ENCODE measurements at regions not wholly inside any gene's neighbourhood (a gene's known extent, or its start where the extent isn't known, plus 50 kb on each side); places are given as distances from the start of the nearest gene placed in this dataset.
"Not testable (repeated sequence)": the region's sequence is repeated elsewhere in the genome, so short reads cannot be mapped to it uniquely, and the experiment has no call there.

GRCh38 chr3:20700714-20701113 lies 514.7 kb upstream of the SGO1 start:
- DNase-seq = no peak

GRCh38 chr3:20698896-20699295 lies 512.9 kb upstream of the SGO1 start:
- no peak for DNase-seq

- DNase-seq = no peak
Measured at GRCh38 chr3:20696388-20697150, 510.6 kb upstream of the SGO1 start.

- DNase-seq = no peak
Measured at GRCh38 chr3:20692675-20693074, 506.7 kb upstream of the SGO1 start.

GRCh38 chr3:20683910-20684309 lies 497.9 kb upstream of the SGO1 start:
- DNase-seq = no peak

GRCh38 chr3:20682573-20682972 lies 496.6 kb upstream of the SGO1 start:
- DNase-seq = no peak

GRCh38 chr3:20680990-20681628 lies 495.1 kb upstream of the SGO1 start:
- no peak for DNase-seq

GRCh38 chr3:20673866-20674265 lies 487.9 kb upstream of the SGO1 start:
- DNase-seq = no peak

- no peak for DNase-seq
Measured at GRCh38 chr3:20669675-20670074, 483.7 kb upstream of the SGO1 start.

- no peak for DNase-seq
Measured at GRCh38 chr3:20669184-20669583, 483.2 kb upstream of the SGO1 start.

GRCh38 chr3:20668411-20668810 lies 482.4 kb upstream of the SGO1 start:
- DNase-seq = no peak

GRCh38 chr3:20666091-20666490 lies 480.1 kb upstream of the SGO1 start:
- DNase-seq = no peak

- DNase-seq = no peak
Measured at GRCh38 chr3:20658491-20658890, 472.5 kb upstream of the SGO1 start.

GRCh38 chr3:20657560-20657959 lies 471.6 kb upstream of the SGO1 start:
- DNase-seq = no peak

GRCh38 chr3:20652231-20652986 lies 466.4 kb upstream of the SGO1 start:
- DNase-seq = no peak

GRCh38 chr3:20648921-20649381 lies 462.9 kb upstream of the SGO1 start:
- DNase-seq = no peak

- DNase-seq = no peak
Measured at GRCh38 chr3:20648294-20648693, 462.3 kb upstream of the SGO1 start.

GRCh38 chr3:20646425-20646824 lies 460.4 kb upstream of the SGO1 start:
- no peak for DNase-seq

- DNase-seq = no peak
Measured at GRCh38 chr3:20645340-20645739, 459.3 kb upstream of the SGO1 start.

- DNase-seq = no peak
Measured at GRCh38 chr3:20637729-20638128, 451.7 kb upstream of the SGO1 start.

GRCh38 chr3:20622304-20622703 lies 436.3 kb upstream of the SGO1 start:
- no peak for DNase-seq

GRCh38 chr3:20618621-20619020 lies 432.6 kb upstream of the SGO1 start:
- not testable (repeated sequence) for DNase-seq

GRCh38 chr3:20618181-20618580 lies 432.2 kb upstream of the SGO1 start:
- DNase-seq = not testable (repeated sequence)

- not testable (repeated sequence) for DNase-seq
Measured at GRCh38 chr3:20615982-20616381, 430.0 kb upstream of the SGO1 start.
